ENCODE measurements at regions not wholly inside any gene's neighbourhood (a gene's known extent, or its start where the extent isn't known, plus 50 kb on each side); places are given as distances from the start of the nearest gene placed in this dataset.

- in situ Hi-C loops (cut with MboI; ENCODE audit: low sequenced_read_pairs) = no loop called here
- Histone ChIP-seq H3K36me3 (replicated peaks) (no peaks in the 10 kb centered on the region), H3K27me3 (ENCODE audit: low read depth) (no peaks in the 10 kb centered on the region), H3K4me3 (no peak overlapping the region), H3K9me3 (no peaks in the 10 kb centered on the region), H3K4me1 (no peaks in the 10 kb centered on the region)
- peak in 1 of 2 experiments; percentile 8 for DNase-seq (ENCODE audit: low spot score in 2 of 2)
Measured at GRCh38 chr18:39913672-39914366, 2041.2 kb upstream of the PIK3C3 start.

DNA sequence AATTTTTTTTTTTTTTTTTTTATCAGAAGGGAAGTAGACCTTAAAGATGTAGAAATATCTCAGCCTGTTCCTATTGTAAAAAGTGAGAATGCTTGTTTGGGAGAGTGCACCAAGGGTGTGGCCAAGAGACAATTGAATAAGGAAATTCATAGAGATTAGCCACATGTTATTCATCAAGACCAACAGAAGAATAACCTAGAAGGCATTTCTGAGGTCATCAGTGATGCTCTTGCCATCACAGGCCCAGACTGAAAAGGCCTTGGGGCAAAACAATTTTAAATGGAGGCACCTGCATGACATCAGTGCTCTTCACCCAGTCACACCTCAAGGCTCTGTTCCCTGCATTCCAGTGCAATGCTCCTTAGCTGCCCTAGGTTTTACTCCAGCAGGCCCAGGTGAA is 2043.3 kb upstream of the PIK3C3 start:
- Histone ChIP-seq H3K4me3 (no peak overlapping the region), H3K4me1 (no peaks in the 10 kb centered on the region), H3K36me3 (replicated peaks) (no peaks in the 10 kb centered on the region), H3K27me3 (ENCODE audit: low read depth) (no peaks in the 10 kb centered on the region), H3K9me3 (no peaks in the 10 kb centered on the region)
- DNase-seq (ENCODE audit: low spot score in 2 of 2) = no peak
- in situ Hi-C loops (cut with MboI; ENCODE audit: low sequenced_read_pairs) = no loop called here

DNA sequence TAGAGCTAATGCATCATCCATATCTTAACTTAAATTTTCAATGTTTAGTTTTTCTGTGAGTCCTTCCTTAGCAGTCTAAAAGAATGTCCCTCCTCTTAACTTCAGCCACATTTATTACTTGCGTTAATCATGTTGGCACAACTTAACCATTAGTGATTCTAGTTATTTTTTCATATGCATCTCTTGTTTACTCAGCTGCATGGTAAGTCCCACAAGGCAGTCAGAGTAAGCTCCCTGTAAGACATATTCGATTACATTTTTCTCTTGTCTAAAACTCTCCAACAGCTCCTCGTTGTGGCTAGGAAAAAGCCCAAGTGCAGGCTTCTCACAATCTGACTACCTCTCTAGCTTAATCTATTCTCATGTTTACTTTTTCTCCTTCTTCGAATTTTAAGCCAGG is 2045.3 kb upstream of the PIK3C3 start:
- in situ Hi-C loops (cut with MboI; ENCODE audit: low sequenced_read_pairs) = no loop called here
- Histone ChIP-seq H3K36me3 (replicated peaks) (no peaks in the 10 kb centered on the region), H3K4me3 (no peak overlapping the region), H3K4me1 (no peaks in the 10 kb centered on the region), H3K9me3 (no peaks in the 10 kb centered on the region), H3K27me3 (ENCODE audit: low read depth) (no peaks in the 10 kb centered on the region)
- no peak for DNase-seq (ENCODE audit: low spot score in 2 of 2)

DNA sequence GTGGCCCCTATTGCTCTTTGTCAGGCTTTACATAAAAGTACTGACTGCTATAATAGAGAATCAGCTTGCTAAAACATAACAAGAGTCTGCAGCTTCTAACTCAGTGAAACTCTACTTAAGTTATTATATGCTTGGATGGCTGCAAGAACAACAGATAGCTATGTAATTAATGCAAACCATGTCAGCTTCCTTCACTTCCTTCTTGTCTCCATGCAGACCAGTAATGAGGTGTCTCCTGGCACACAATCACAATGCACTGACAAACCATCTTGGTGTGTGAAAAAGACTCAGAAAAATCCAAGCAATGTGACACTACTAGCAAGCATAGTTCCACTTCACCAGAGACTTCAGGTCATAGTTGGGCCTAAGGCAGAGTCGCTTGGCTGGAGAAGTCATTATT is 2068.9 kb upstream of the PIK3C3 start:
- Histone ChIP-seq H3K36me3 (replicated peaks) (no peaks in the 10 kb centered on the region), H3K4me3 (no peak overlapping the region), H3K27me3 (ENCODE audit: low read depth) (no peaks in the 10 kb centered on the region), H3K4me1 (no peaks in the 10 kb centered on the region), H3K9me3 (no peaks in the 10 kb centered on the region)
- in situ Hi-C loops (cut with MboI; ENCODE audit: low sequenced_read_pairs) = no loop called here
- DNase-seq (ENCODE audit: low spot score in 2 of 2) = no peak

DNA sequence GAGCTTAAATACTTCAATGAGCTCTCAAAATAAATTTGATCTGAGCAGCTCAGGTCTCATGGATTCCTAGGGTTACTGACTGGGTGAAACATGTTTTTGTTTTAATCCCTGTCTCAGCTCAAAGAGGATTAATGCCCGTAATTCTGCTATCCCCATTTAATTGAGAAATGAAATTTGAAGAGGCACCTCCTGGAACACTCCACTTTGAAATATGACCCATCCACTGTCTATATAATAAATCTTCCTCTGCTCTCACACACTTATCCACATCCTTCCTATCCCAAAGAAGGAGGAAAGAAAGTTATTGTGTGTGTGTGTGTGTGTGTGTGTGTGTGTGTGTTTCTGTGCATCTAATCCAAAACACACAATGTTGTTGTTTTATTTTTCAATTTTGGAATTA is 2082.4 kb upstream of the PIK3C3 start:
- H3K4me3 ChIP-seq = no peak overlapping the region
- no peak for DNase-seq (ENCODE audit: low spot score in 2 of 2)
- in situ Hi-C loops (cut with MboI; ENCODE audit: low sequenced_read_pairs) = no loop called here

GRCh38 chr18:39871961-39872360 is 2083.1 kb upstream of the PIK3C3 start:
- DNase-seq (ENCODE audit: low spot score in 2 of 2) = no peak
- no peaks in the 10 kb centered on the region for H3K9me3 ChIP-seq
- no peak overlapping the region for H3K4me3 ChIP-seq
- no peaks in the 10 kb centered on the region for H3K4me1 ChIP-seq
- no peaks in the 10 kb centered on the region; the same call in 1 of the 2 replicates for H3K27me3 ChIP-seq (ENCODE audit: low read depth)
- in situ Hi-C loops (cut with MboI; ENCODE audit: low sequenced_read_pairs) = no loop called here
- no peaks in the 10 kb centered on the region for H3K36me3 ChIP-seq (replicated peaks)

More for the DNA sequence above, 2082.4 kb upstream of the PIK3C3 start:
- H3K4me1 ChIP-seq = no peaks in the 10 kb centered on the region
- H3K36me3 ChIP-seq (replicated peaks) = no peaks in the 10 kb centered on the region
- no peaks in the 10 kb centered on the region for H3K9me3 ChIP-seq
- no peaks in the 10 kb centered on the region; the same call in 1 of the 2 replicates for H3K27me3 ChIP-seq (ENCODE audit: low read depth)

GRCh38 chr18:39870591-39870990 is 2084.4 kb upstream of the PIK3C3 start:
- no peaks in the 10 kb centered on the region for H3K9me3 ChIP-seq
- no peaks in the 10 kb centered on the region for H3K36me3 ChIP-seq (replicated peaks)
- peaks cover 2% of the 10 kb centered on the region for H3K4me1 ChIP-seq
- no peaks in the 10 kb centered on the region; the same call in 1 of the 2 replicates for H3K27me3 ChIP-seq (ENCODE audit: low read depth)
- in situ Hi-C loops (cut with MboI; ENCODE audit: low sequenced_read_pairs) = no loop called here
- DNase-seq (ENCODE audit: low spot score in 2 of 2) = no peak
- no peak overlapping the region for H3K4me3 ChIP-seq

- H3K27me3 ChIP-seq (ENCODE audit: low read depth) = 0 out of 2 replicates have a peak, but pooled peaks cover 2% of the 10 kb centered on the region
- no peaks in the 10 kb centered on the region; the same call in 1 of the 2 replicates for H3K36me3 ChIP-seq (replicated peaks)
- DNase-seq (ENCODE audit: low spot score in 2 of 2) = no peak
- no peaks in the 10 kb centered on the region for H3K9me3 ChIP-seq
- in situ Hi-C loops (cut with MboI; ENCODE audit: low sequenced_read_pairs) = no loop called here
- no peak overlapping the region for H3K4me3 ChIP-seq
- H3K4me1 ChIP-seq = peaks cover 3% of the 10 kb centered on the region
Measured at GRCh38 chr18:39863916-39864315, 2091.1 kb upstream of the PIK3C3 start.

GRCh38 chr18:39862341-39862740 is 2092.7 kb upstream of the PIK3C3 start:
- in situ Hi-C loops (cut with MboI; ENCODE audit: low sequenced_read_pairs) = no loop called here
- no peak for DNase-seq (ENCODE audit: low spot score in 2 of 2)
- Histone ChIP-seq H3K27me3 (ENCODE audit: low read depth) (0 out of 2 replicates have a peak, but pooled peaks cover 2% of the 10 kb centered on the region), H3K4me1 (peaks cover 11% of the 10 kb centered on the region), H3K4me3 (no peak overlapping the region), H3K9me3 (no peaks in the 10 kb centered on the region), H3K36me3 (replicated peaks) (no peaks in the 10 kb centered on the region; the same call in 1 of the 2 replicates)

DNA sequence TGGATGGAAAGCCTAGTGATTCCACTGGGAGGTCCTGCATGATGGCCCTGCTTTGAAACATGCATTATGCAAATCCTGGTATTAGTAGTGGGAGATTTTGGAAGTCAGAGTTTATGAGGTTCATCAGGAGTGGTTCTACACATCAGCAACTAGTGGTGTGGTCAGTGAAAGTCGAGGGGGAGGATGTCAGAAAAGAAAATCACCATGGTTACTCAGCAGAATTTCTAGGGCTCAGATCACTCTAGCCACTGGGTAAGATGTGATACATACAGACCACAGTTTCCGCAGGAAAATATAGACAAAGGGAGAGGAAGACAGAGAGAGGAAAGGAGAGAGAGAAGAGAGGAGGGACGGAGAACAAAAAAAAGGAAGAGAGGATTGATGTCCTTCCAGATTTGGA is 2100.7 kb upstream of the PIK3C3 start:
- no peak for DNase-seq (ENCODE audit: low spot score in 2 of 2)
- peaks cover 14% of the 10 kb centered on the region for H3K4me1 ChIP-seq
- no peaks in the 10 kb centered on the region for H3K27me3 ChIP-seq (ENCODE audit: low read depth)
- H3K36me3 ChIP-seq (replicated peaks) = no peaks in the 10 kb centered on the region
- no peaks in the 10 kb centered on the region for H3K9me3 ChIP-seq
- H3K4me3 ChIP-seq = no peak overlapping the region
- in situ Hi-C loops (cut with MboI; ENCODE audit: low sequenced_read_pairs) = no loop called here

GRCh38 chr18:39846265-39846664 is 2108.8 kb upstream of the PIK3C3 start:
- no peak for DNase-seq (ENCODE audit: low spot score in 2 of 2)
- H3K9me3 ChIP-seq = no peaks in the 10 kb centered on the region
- peaks cover 12% of the 10 kb centered on the region for H3K27me3 ChIP-seq (ENCODE audit: low read depth)
- H3K4me1 ChIP-seq = peaks cover 4% of the 10 kb centered on the region
- in situ Hi-C loops (cut with MboI; ENCODE audit: low sequenced_read_pairs) = no loop called here
- H3K4me3 ChIP-seq = no peak overlapping the region
- H3K36me3 ChIP-seq (replicated peaks) = no peaks in the 10 kb centered on the region

DNA sequence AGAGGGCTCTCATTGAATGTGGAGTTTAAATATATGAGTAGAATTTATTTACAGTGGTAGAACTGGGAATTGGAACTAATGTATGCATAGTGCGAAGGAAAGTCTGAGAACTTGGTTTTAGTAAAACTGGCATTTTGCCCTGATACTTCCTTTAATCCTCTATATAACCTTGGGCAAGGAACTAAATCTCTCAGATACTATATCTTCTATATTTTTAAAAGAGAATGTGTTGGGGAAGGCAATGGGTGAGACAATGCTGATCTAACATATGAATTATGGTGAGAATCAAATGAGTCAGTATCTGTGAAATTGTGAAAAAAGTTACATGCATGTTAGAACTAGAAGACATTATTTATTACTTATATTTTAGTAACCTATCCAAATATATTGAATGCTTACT is 2109.4 kb upstream of the PIK3C3 start:
- H3K27me3 ChIP-seq (ENCODE audit: low read depth) = peaks cover 12% of the 10 kb centered on the region
- H3K4me3 ChIP-seq = no peak overlapping the region
- DNase-seq (ENCODE audit: low spot score in 2 of 2) = no peak
- H3K4me1 ChIP-seq = peaks cover 10% of the 10 kb centered on the region
- H3K36me3 ChIP-seq (replicated peaks) = no peaks in the 10 kb centered on the region
- in situ Hi-C loops (cut with MboI; ENCODE audit: low sequenced_read_pairs) = no loop called here
- no peaks in the 10 kb centered on the region for H3K9me3 ChIP-seq

DNA sequence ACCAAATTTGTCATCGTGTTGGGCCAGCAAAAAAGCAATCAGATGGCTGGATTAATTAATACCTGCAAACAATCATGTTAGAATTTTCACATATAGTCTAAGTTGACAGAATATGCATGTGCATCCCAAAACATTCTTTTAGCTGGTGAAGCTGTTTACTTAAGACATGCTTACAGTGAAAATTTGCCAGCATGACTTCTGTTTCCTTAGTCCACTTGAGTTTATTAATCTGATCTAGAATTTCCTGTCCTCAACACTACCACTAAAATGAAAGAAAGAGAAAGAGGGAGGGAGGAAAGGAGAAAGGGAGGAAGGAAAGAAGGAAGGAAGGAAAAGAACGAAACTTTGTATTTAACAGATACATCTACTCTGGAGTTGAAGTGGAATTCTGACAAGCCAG is 2109.9 kb upstream of the PIK3C3 start:
- H3K9me3 ChIP-seq = no peaks in the 10 kb centered on the region
- peaks cover 11% of the 10 kb centered on the region for H3K4me1 ChIP-seq
- DNase-seq (ENCODE audit: low spot score in 2 of 2) = no peak
- no peak overlapping the region for H3K4me3 ChIP-seq
- in situ Hi-C loops (cut with MboI; ENCODE audit: low sequenced_read_pairs) = no loop called here
- H3K27me3 ChIP-seq (ENCODE audit: low read depth) = peaks cover 12% of the 10 kb centered on the region
- no peaks in the 10 kb centered on the region for H3K36me3 ChIP-seq (replicated peaks)

DNA sequence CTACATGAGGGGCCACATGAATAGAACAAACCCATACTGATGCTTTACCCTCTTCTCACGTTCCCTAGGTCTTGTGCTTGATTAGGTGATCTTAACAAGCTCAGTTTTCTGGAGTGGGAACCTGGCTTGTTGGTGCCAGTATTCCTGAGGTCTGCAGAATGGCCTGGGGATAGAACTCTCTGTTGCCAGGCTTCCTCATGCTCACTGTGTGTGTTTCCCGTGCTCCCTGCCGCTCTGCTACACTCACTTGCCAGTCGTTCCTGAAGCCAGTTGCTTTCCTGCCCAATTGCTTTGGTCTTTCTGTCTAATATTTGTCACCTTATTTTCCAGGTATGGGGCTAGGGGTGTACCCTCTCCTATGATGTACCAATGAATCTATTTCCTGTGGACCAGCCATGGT is 2111.5 kb upstream of the PIK3C3 start:
- no peak for DNase-seq (ENCODE audit: low spot score in 2 of 2)
- Histone ChIP-seq H3K4me3 (no peak overlapping the region), H3K9me3 (no peaks in the 10 kb centered on the region), H3K27me3 (ENCODE audit: low read depth) (peaks cover 12% of the 10 kb centered on the region), H3K36me3 (replicated peaks) (no peaks in the 10 kb centered on the region), H3K4me1 (peaks cover 11% of the 10 kb centered on the region)
- in situ Hi-C loops (cut with MboI; ENCODE audit: low sequenced_read_pairs) = no loop called here
